ENCODE measurements at regions not wholly inside any gene's neighbourhood (a gene's known extent, or its start where the extent isn't known, plus 50 kb on each side); places are given as distances from the start of the nearest gene placed in this dataset.
A peak's percentile ranks its signal among the peaks of the same experiment; 100 is the strongest.

- TF ChIP-seq MAX (IDR thresholded peaks at IDR 0.05; ENCODE audit: insufficient read depth, insufficient read length) (no peak), POLR2A (IDR thresholded peaks at IDR 0.05; ENCODE audit: low read depth, low read length) (no peak), CTCF (IDR thresholded peaks at IDR 0.05; ENCODE audit: extremely low read depth in 1 of 2, insufficient read depth in 1 of 2, low read depth in 1 of 2, low read length in 2 of 2) (peak; percentile 79 to 84), FOS (IDR thresholded peaks at IDR 0.05; ENCODE audit: borderline replicate concordance, insufficient read depth, low read length) (no peak), POLR2AphosphoS5 (IDR thresholded peaks at IDR 0.05; ENCODE audit: insufficient read depth, low read depth, low read length) (no peak), MYC (IDR thresholded peaks at IDR 0.05; ENCODE audit: low read depth, low read length) (no peak)
Measured at GRCh38 chr9:14428781-14429230, 114.9 kb upstream of the NFIB start.
